NCI-H2107 (cell line): ENCODE measurements at regions not wholly inside any gene's neighbourhood (a gene's known extent, or its start where the extent isn't known, plus 50 kb on each side); places are given as distances from the start of the nearest gene placed in this dataset.
"Not testable (repeated sequence)": the region's sequence is repeated elsewhere in the genome, so short reads cannot be mapped to it uniquely, and the experiment has no call there.

Experiments
- DNase-seq: peaks from one replicate; lab custom pipeline; 2025; lab: John Stamatoyannopoulos, UW

DNA sequence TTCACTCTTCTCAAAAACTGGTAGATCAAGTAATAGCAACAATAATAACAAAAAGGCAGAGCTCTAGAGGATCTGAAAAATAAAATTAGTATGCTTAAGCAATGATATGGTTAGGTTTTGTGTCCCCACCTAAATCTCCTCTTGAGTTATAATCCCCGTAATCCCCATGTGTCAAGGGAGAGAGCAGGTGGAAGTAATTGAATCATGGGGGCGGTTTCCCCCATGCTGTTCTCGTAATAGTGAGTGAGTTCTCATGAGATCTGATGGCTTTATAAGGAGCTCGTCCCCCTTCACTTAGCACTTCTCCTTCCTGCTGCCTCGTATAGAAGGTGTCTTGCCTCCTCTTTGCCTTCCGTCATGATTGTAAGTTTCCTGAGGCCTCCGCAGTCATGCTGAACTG lies 60.2 kb upstream of the ABHD2 start:
- DNase-seq = no peak

DNA sequence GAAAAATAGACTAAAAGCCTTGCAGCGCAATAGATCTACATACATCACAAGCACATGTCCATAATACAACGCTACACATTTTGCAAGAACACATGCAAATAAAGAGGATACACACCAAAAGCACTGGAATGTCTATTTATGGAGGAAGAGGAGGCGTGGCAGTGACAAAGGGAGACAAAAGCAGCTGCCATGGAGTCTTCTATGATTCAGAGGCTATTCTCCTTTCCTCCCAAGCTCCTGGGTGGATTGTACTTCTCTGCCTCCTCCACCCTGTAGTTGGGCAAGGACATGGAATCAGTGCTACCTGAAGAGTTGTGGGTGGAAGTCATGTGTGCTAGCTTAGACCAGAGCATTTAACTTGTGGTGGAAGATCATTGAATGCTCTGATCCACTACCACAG lies 57.9 kb upstream of the ABHD2 start:
- no peak for DNase-seq

- DNase-seq = not testable (repeated sequence)
These were observed 56.5 kb upstream of the ABHD2 start for GRCh38 chr15:89031637-89032285.

- DNase-seq = no peak
These were observed 54.0 kb upstream of the ABHD2 start for GRCh38 chr15:89034305-89034704.

GRCh38 chr15:89035150-89035549 lies 53.1 kb upstream of the ABHD2 start:
- no peak for DNase-seq

- DNase-seq = no peak
These were observed 52.6 kb upstream of the ABHD2 start for GRCh38 chr15:89035658-89036057.

DNA sequence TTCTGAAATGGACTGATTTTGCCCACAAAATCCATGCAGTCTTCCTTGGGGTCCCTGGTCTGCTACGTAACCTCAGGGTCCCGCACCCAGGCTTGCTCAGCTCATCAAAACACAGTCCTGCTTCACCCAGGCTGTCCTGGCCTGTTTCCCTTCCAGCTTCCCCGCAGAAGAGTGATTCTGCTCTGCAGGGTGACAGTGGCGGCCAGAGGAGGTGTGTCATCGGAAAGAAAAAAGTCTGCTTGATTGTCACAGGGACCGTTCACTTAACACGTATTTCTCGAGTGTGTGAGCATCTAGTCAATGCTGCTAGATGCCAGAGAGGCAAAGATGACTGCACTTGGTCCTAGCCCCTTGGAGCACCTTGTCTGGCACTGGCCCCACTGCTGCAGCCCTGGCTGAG lies 50.1 kb upstream of the ABHD2 start:
- no peak for DNase-seq
